Mucosa of descending colon (tissue), 3 donors: ENCODE measurements at regions not wholly inside any gene's neighbourhood (a gene's known extent, or its start where the extent isn't known, plus 50 kb on each side); places are given as distances from the start of the nearest gene placed in this dataset.

ENCODE experiments used
- ATAC-seq: fragments of 200-7000 bp; cut with Tn5 transposase; one replicate; pipeline ENCODE4 v1.9.1; 2020; ENCODE audit warnings: mild to moderate bottlenecking, moderate library complexity
- DNase-seq, 3 donors: peaks; one replicate each; pipeline ENCODE4 v3.0.0-alpha.2; 2020
- H3K36me3 ChIP-seq: fragments of 200-600 bp; one replicate; pipeline ENCODE4 v1.8.0; 2021; ENCODE audit warnings: low read depth, mild to moderate bottlenecking
- H3K4me1 ChIP-seq: fragments of 200-600 bp; one replicate; pipeline ENCODE4 v1.8.0; 2021; ENCODE audit warnings: low read depth, mild to moderate bottlenecking
- H3K4me3 ChIP-seq: fragments of 200-600 bp; one replicate; pipeline ENCODE4 v1.8.0; 2021; ENCODE audit warnings: mild to moderate bottlenecking
- H3K9me3 ChIP-seq: fragments of 200-600 bp; one replicate; pipeline ENCODE4 v1.8.0; 2021; ENCODE audit warnings: mild to moderate bottlenecking
- CTCF ChIP-seq: fragments of 200-600 bp; IDR thresholded peaks from one replicate; pipeline ENCODE4 v1.8.0; 2022; ENCODE audit warnings: antibody characterized with exemption, mild to moderate bottlenecking
- intact Hi-C, 2 donors: fragments of 100-400 bp; cut with DNase I in 1 of 2; cut with micrococcal nuclease in 1 of 2; formaldehyde crosslinking; loops; one replicate each; pipeline versions ENCODE4 v1.11.0 to v1.11.1; 2022; cut with DNase I, micrococcal nuclease
- donor health status: DM: no; HTN: no; CAD: no; lungs with moderate emphysema.
- donor health status: DM: no; HTN: no; CAD: no.
- donor health status: DM: no; HTN: yes; CAD: no.

DNA sequence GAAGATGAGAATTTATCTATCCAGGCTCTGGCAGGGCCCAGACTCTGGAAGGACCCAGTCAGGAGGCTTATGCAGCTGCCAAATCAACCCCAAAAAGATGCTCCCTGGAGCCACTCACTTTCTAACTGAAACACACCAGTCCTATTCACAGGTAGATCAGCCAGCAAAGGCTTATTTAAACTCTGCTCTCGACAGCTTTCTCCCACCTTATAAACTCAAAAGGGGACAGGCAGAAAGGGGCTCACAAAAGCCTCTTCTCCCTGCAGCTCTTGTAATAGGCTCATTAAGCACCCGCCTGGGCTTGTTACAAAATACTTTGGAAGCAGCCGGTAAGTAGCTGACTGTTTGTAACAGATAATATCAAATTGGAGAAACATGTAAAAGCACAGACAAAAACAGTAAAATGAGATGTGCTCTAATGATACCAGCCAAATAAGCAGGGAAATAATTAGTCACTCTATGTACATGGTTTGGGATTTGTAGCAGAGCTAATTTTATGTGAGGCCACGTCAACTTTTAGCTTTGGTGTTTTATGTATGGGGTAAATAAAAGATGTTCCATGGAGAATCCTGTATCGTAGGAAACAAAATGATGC lies 213.8 kb downstream of the NR2F2 start:
- DNase-seq (no peak), ATAC-seq (no peak)
- Histone ChIP-seq H3K4me3 (no peak overlapping the region), H3K9me3 (no peaks in the 10 kb centered on the region), H3K4me1 (no peaks in the 10 kb centered on the region), H3K36me3 (no peaks in the 10 kb centered on the region)
- no peak for TF ChIP-seq CTCF
- intact Hi-C loops = no loop called here

GRCh38 chr15:96549136-96549535 lies 218.6 kb downstream of the NR2F2 start:
- Histone ChIP-seq H3K4me3 (no peak overlapping the region), H3K4me1 (no peaks in the 10 kb centered on the region), H3K36me3 (no peaks in the 10 kb centered on the region), H3K9me3 (no peaks in the 10 kb centered on the region)
- DNase-seq (no peak), ATAC-seq (no peak)
- TF ChIP-seq CTCF = no peak
- intact Hi-C loops = no loop called here

- H3K9me3 ChIP-seq = no peaks in the 10 kb centered on the region
These were observed 220.7 kb downstream of the NR2F2 start for GRCh38 chr15:96551196-96551595.

DNA sequence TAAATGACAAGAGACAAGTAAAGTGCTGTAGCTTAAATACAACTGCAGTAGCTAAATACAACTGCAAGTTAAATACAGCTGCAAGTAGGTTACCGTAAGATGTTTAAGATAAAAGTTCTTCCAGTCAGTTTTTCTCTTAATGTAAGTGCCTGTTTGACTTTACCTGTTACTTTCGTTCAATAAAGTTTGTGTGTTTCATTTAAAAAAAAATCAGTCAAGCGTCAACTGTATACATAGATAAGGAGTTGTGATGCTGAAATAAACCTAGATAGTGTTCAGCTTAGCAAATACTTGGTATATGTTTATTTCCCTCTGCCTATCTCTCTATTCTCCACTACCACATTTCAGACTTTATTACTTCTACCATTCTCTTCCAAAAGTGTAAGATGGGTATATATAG lies 221.2 kb downstream of the NR2F2 start:
- ATAC-seq = no peak
- H3K4me3 ChIP-seq = no peak overlapping the region
- H3K9me3 ChIP-seq = no peaks in the 10 kb centered on the region
- H3K36me3 ChIP-seq = no peaks in the 10 kb centered on the region
- TF ChIP-seq CTCF = no peak
- intact Hi-C loops = no loop called here
- H3K4me1 ChIP-seq = no peaks in the 10 kb centered on the region
- no peak for DNase-seq

More at GRCh38 chr15:96551196-96551595, 220.7 kb downstream of the NR2F2 start:
- Histone ChIP-seq H3K4me1 (no peaks in the 10 kb centered on the region), H3K36me3 (no peaks in the 10 kb centered on the region), H3K4me3 (no peak overlapping the region)
- intact Hi-C loops = no loop called here
- no peak for DNase-seq
- TF ChIP-seq CTCF = no peak
- ATAC-seq = no peak

DNA sequence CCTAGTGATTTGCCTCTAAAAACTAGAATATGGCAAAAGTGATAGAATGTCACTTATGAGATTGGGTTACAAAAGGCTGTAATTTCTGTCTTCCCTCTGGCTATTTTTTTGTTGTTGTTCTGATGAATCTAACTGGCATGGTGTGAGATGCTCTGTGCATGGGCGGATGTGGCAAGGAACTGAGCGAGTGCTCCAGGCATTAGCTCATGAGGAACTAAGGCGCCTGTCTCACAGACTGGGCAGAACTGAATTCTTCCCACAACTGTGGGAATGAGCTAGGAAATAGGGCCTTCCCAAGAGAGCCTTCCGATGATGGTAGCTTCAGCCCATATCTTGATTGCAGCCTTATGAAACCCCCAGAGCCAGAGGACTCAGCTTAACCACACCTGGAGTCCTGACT lies 222.5 kb downstream of the NR2F2 start:
- ATAC-seq (no peak), DNase-seq (no peak)
- intact Hi-C loops = no loop called here
- H3K4me1 ChIP-seq = no peaks in the 10 kb centered on the region
- no peaks in the 10 kb centered on the region for H3K36me3 ChIP-seq
- H3K4me3 ChIP-seq = no peak overlapping the region
- TF ChIP-seq CTCF = no peak
- no peaks in the 10 kb centered on the region for H3K9me3 ChIP-seq

DNA sequence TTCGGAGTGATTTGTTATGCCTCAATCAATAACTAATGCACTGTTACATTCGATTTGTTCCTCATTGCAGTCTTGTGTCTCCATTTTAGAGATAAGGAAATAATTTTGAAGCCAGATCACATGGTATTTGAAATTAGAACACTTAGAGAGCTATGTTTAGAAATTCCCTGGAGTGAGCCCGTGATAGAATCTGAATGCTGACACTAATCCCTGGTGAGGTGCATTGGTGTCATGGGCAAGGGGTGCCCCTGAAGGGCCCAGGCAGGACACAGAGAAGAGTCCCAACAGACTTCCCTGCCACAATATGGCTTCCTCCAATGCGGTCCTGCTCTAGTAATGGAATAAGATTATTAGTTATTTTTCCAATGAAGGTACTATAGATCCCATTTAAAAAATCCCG lies 223.0 kb downstream of the NR2F2 start:
- DNase-seq (no peak), ATAC-seq (no peak)
- no peak overlapping the region for H3K4me3 ChIP-seq
- intact Hi-C loops = no loop called here
- H3K36me3 ChIP-seq = no peaks in the 10 kb centered on the region
- no peaks in the 10 kb centered on the region for H3K9me3 ChIP-seq
- TF ChIP-seq CTCF = no peak
- no peaks in the 10 kb centered on the region for H3K4me1 ChIP-seq
